Heart left ventricle (tissue), 16 donors: ENCODE measurements at regions not wholly inside any gene's neighbourhood (a gene's known extent, or its start where the extent isn't known, plus 50 kb on each side); places are given as distances from the start of the nearest gene placed in this dataset.

ENCODE experiments used
- ATAC-seq, 4 donors: fragments of 200-7000 bp; cut with Tn5 transposase; one replicate each; pipeline ENCODE4 v1.9.1; 2020 to 2022; ENCODE audit warnings: moderate library complexity in 4 of 4, mild to moderate bottlenecking in 3 of 4, moderate number of reproducible peaks in 1 of 4
- DNase-seq, 5 donors: peaks; one replicate each; pipeline ENCODE4 v3.0.0-alpha.2; 2020
- H3K27ac ChIP-seq, 12 donors: fragments of 200-600 bp; sonication (generic) in 4 of 12; one replicate each; pipeline versions ENCODE4 v1.5.0 to v1.8.0; 2016 to 2022; ENCODE audit warnings: mild to moderate bottlenecking in 2 of 12
- H3K27me3 ChIP-seq, 9 donors: fragments of 200-600 bp; sonication (generic) in 2 of 9; one replicate each; pipeline versions ENCODE4 v1.5.1 to v1.8.0; 2016 to 2022; ENCODE audit warnings: mild to moderate bottlenecking in 3 of 9
- H3K36me3 ChIP-seq, 9 donors: fragments of 200-600 bp; sonication (generic) in 2 of 9; one replicate each; pipeline versions ENCODE4 v1.5.0 to v1.8.0; 2018 to 2022; ENCODE audit warnings: mild to moderate bottlenecking in 2 of 9
- H3K4me1 ChIP-seq, 12 donors: fragments of 200-600 bp; sonication (generic) in 4 of 12; one replicate each; pipeline versions ENCODE4 v1.5.0 to v1.8.0; 2016 to 2022; ENCODE audit warnings: mild to moderate bottlenecking in 3 of 12
- H3K4me3 ChIP-seq, 12 donors: fragments of 200-600 bp; sonication (generic) in 4 of 12; one replicate each; pipeline versions ENCODE4 v1.5.0 to v1.8.0; 2017 to 2022; ENCODE audit warnings: mild to moderate bottlenecking in 9 of 12, moderate library complexity in 4 of 12
- H3K9me3 ChIP-seq, 12 donors: fragments of 200-600 bp; sonication (generic) in 4 of 12; one replicate each; pipeline versions ENCODE4 v1.5.0 to v1.8.0; 2016 to 2022; ENCODE audit warnings: mild to moderate bottlenecking in 1 of 12
- CTCF ChIP-seq, 12 donors: fragments of 200-600 bp; sonication (generic) in 4 of 12; IDR thresholded peaks; one replicate each; pipeline versions ENCODE4 v1.5.0 to v1.8.0; 2018 to 2022; ENCODE audit warnings: antibody characterized with exemption in 12 of 12, mild to moderate bottlenecking in 5 of 12
- POLR2A ChIP-seq, 2 donors: fragments of 450-650 bp; IDR thresholded peaks; one replicate each; pipeline ENCODE4 v1.6.1; 2017; ENCODE audit warnings: antibody characterized with exemption in 2 of 2, mild to moderate bottlenecking in 2 of 2, moderate library complexity in 2 of 2
- WGBS, 4 donors: extraction: QIAGEN DNeasy Blood & Tissue Kit in 2 of 4; methylation state at CpG; one replicate each; pipeline versions ENCODE4 v1.1.5 to v1.1.7; 2013 to 2018; 5-methylcytosine and 5-hydroxymethylcytosine counted together
- intact Hi-C, 10 donors: fragments of 100-400 bp; cut with DNase I; formaldehyde crosslinking; loops; one replicate each; pipeline versions ENCODE4 v1.11.1 to v1.14.2; 2022
- donor health status: ischemic (EF 13 %, LVEDD 7.1; RV severe dilation, severe dysfunction).
- donor health status: healthy with polysubstance abuse.
- donor health status: DM: no; HTN: yes; CAD: no.
- donor health status: DM: no; HTN: no; CAD: no.
- donor health status: ischemic (EF 25% LVEDD 6.9; RV normal size, moderate dysfunction).
- donor health status: ischemic (EF 25% LVEDD 5.7; RV mildly dilated, moderate dysfunction).
- donor health status: healthy.
- donor health status: DM: yes; HTN: yes; CAD: no.
- donor health status: ischemic (EF 35%, LVEDD 5.7; RV mildly dilated, moderate dysfunction).
- donor health status: nonischemic (EF 11% LVEDD 7.7; RV severe dilation, severe dysfunction).
- donor health status: DM: yes; HTN: yes; CAD: no.
- donor health status: PGD.
- donor health status: ischemic (EF 29% LVEDD 5.4; RV normal size, mild dysfunction).
- donor health status: nonischemic (EF 23%, LVEDD 6.1; RV moderate dilation, normal function).

GRCh38 chr1:208445758-208446203 is 201.6 kb upstream of the PLXNA2 start:
- Histone ChIP-seq H3K27ac (no peak overlapping the region), H3K4me3 (no peak overlapping the region), H3K4me1 (no peaks in the 10 kb centered on the region), H3K36me3 (no peaks in the 10 kb centered on the region), H3K27me3 (peaks cover 0 to 9% (median 0%) of the 10 kb centered on the region in 9 donors), H3K9me3 (peaks cover 0 to 35% (median 0%) of the 10 kb centered on the region in 12 donors)
- ATAC-seq (no peak), DNase-seq (no peak)
- intact Hi-C loops, result no loop called here
- TF ChIP-seq POLR2A (IDR thresholded peaks at IDR 0.05), result no peak
- no peak for TF ChIP-seq CTCF (IDR thresholded peaks at IDR 0.05)
- WGBS, 4 donors, result 65 to 89% (median 75%) methylated on average over 7 of the region's 7 CpGs

GRCh38 chr1:208446271-208446691 is 202.1 kb upstream of the PLXNA2 start:
- DNase-seq (no peak), ATAC-seq (no peak)
- intact Hi-C loops, result no loop called here
- no peak for TF ChIP-seq POLR2A (IDR thresholded peaks at IDR 0.05)
- TF ChIP-seq CTCF (IDR thresholded peaks at IDR 0.05), result no peak
- Histone ChIP-seq H3K9me3 (peaks cover 0 to 30% (median 0%) of the 10 kb centered on the region in 12 donors), H3K4me1 (no peaks in the 10 kb centered on the region), H3K27me3 (peaks cover 0 to 9% (median 0%) of the 10 kb centered on the region in 9 donors), H3K36me3 (no peaks in the 10 kb centered on the region), H3K4me3 (no peak overlapping the region), H3K27ac (no peak overlapping the region)
- 48 to 57% (median 54%) methylated on average over 5 of the region's 5 CpGs for WGBS, 4 donors

- Histone ChIP-seq H3K36me3 (no peaks in the 10 kb centered on the region), H3K4me3 (no peak overlapping the region), H3K27ac (no peak overlapping the region), H3K27me3 (peaks cover 0 to 9% (median 0%) of the 10 kb centered on the region in 9 donors), H3K9me3 (peaks cover 0 to 9% (median 0%) of the 10 kb centered on the region in 12 donors), H3K4me1 (no peaks in the 10 kb centered on the region)
- DNase-seq, result no peak
- WGBS, 4 donors, result 91 to 96% (median 94%) methylated on average over 4 of the region's 4 CpGs
- ATAC-seq, result no peak
- TF ChIP-seq CTCF (IDR thresholded peaks at IDR 0.05) (no peak), POLR2A (IDR thresholded peaks at IDR 0.05) (no peak)
- intact Hi-C loops, result no loop called here
These were observed 204.2 kb upstream of the PLXNA2 start for GRCh38 chr1:208448425-208448824.

- Histone ChIP-seq H3K4me1 (no peaks in the 10 kb centered on the region), H3K27me3 (peaks cover 0 to 9% (median 0%) of the 10 kb centered on the region in 9 donors), H3K4me3 (no peak overlapping the region), H3K27ac (no peak overlapping the region), H3K36me3 (no peaks in the 10 kb centered on the region), H3K9me3 (no peaks in the 10 kb centered on the region)
- DNase-seq (no peak), ATAC-seq (no peak)
- TF ChIP-seq CTCF (IDR thresholded peaks at IDR 0.05) (no peak), POLR2A (IDR thresholded peaks at IDR 0.05) (no peak)
- WGBS, 4 donors, result 93 to 99% (median 96%) methylated on average over 7 of the region's 7 CpGs
- intact Hi-C loops, result no loop called here
These were observed 205.8 kb upstream of the PLXNA2 start for GRCh38 chr1:208449951-208450350.
